GM19324 (cell line): ENCODE measurements at regions not wholly inside any gene's neighbourhood (a gene's known extent, or its start where the extent isn't known, plus 50 kb on each side); places are given as distances from the start of the nearest gene placed in this dataset.

Source experiments
- ATAC-seq: cut with Tn5 transposase; IDR thresholded peaks from one replicate; pipeline ENCODE4 v1.9.1; 2021; ENCODE audit warnings: mild to moderate bottlenecking, moderate library complexity; ENCODE audit not compliant: unreplicated experiment, low FRiP score

GRCh38 chr4:128606173-128606572 lies 203.3 kb upstream of the JADE1 start:
- no peak for ATAC-seq

GRCh38 chr4:128604840-128605239 lies 204.7 kb upstream of the JADE1 start:
- no peak for ATAC-seq

GRCh38 chr4:128604204-128604603 lies 205.3 kb upstream of the JADE1 start:
- no peak for ATAC-seq

- no peak for ATAC-seq
Measured at GRCh38 chr4:128603081-128603480, 206.4 kb upstream of the JADE1 start.

GRCh38 chr4:128601991-128602695 lies 207.4 kb upstream of the JADE1 start:
- no peak for ATAC-seq

GRCh38 chr4:128600996-128601871 lies 208.3 kb upstream of the JADE1 start:
- no peak for ATAC-seq

- no peak for ATAC-seq
Measured at GRCh38 chr4:128600410-128600809, 209.1 kb upstream of the JADE1 start.

GRCh38 chr4:128597500-128597899 lies 212.0 kb upstream of the JADE1 start:
- ATAC-seq: no peak

- no peak for ATAC-seq
Measured at GRCh38 chr4:128596853-128597252, 212.6 kb upstream of the JADE1 start.

- no peak for ATAC-seq
Measured at GRCh38 chr4:128596115-128596514, 213.4 kb upstream of the JADE1 start.

GRCh38 chr4:128591482-128591881 lies 218.0 kb upstream of the JADE1 start:
- no peak for ATAC-seq

- no peak for ATAC-seq
Measured at GRCh38 chr4:128590773-128591172, 218.7 kb upstream of the JADE1 start.

GRCh38 chr4:128590034-128590740 lies 219.3 kb upstream of the JADE1 start:
- no peak for ATAC-seq

GRCh38 chr4:128589384-128589965 lies 220.0 kb upstream of the JADE1 start:
- ATAC-seq: no peak

GRCh38 chr4:128587382-128587781 lies 222.1 kb upstream of the JADE1 start:
- ATAC-seq: no peak

- ATAC-seq: no peak
Measured at GRCh38 chr4:128583753-128584712, 225.5 kb upstream of the JADE1 start.

GRCh38 chr4:128582427-128582870 lies 227.1 kb upstream of the JADE1 start:
- ATAC-seq: no peak

- ATAC-seq: no peak
Measured at GRCh38 chr4:128579154-128579853, 230.2 kb upstream of the JADE1 start.

GRCh38 chr4:128574706-128575105 lies 234.8 kb upstream of the JADE1 start:
- ATAC-seq: peak; percentile 81
